ENCODE measurements at regions not wholly inside any gene's neighbourhood (a gene's known extent, or its start where the extent isn't known, plus 50 kb on each side); places are given as distances from the start of the nearest gene placed in this dataset.

GRCh38 chr3:150239766-150240165 is 168.3 kb upstream of the TSC22D2 start:
- WGBS (ENCODE audit: insufficient coverage, insufficient replicate concordance, low lambda C conversion rate, missing lambda C conversion rate): 0% methylated on average over 1 of the region's 1 CpG
- no TSS peak for BruUV-seq (replicated peaks)
- Histone ChIP-seq H3K4me3 (no peak overlapping the region), H2AFZ (ENCODE audit: control insufficient read depth, low read depth, low read length) (no peak overlapping the region), H3K9me3 (replicated peaks; ENCODE audit: control insufficient read depth, insufficient read depth, low read length) (no peaks in the 10 kb centered on the region), H3K4me2 (ENCODE audit: control insufficient read depth, insufficient read depth) (no peak overlapping the region), H3K36me3 (ENCODE audit: control insufficient read depth in 2 of 2, insufficient read depth in 2 of 2, low read length in 1 of 2) (no peaks in the 10 kb centered on the region), H3K79me2 (ENCODE audit: control insufficient read depth, insufficient read depth, low read length) (no peaks in the 10 kb centered on the region), H3K9ac (ENCODE audit: control insufficient read depth, insufficient read depth, low read length) (no peak overlapping the region), H4K20me1 (ENCODE audit: control insufficient read depth, insufficient read depth) (no peaks in the 10 kb centered on the region), H3K4me1 (ENCODE audit: control insufficient read depth, insufficient read depth, low read length) (no peaks in the 10 kb centered on the region), H3K27ac (ENCODE audit: control insufficient read depth, insufficient read depth) (no peak overlapping the region), H3K27me3 (replicated peaks in 1 of 2; ENCODE audit: control insufficient read depth in 2 of 2, insufficient read depth in 2 of 2, low read length in 1 of 2) (peaks cover 0 to 4% of the 10 kb centered on the region in 2 experiments; a peak in 1 of 4 replicates)
- ChIA-PET RAD21 (ENCODE audit: unreplicated experiment) (interaction anchor here (0.7 to 2.7 kb wide), 8 partner anchors 20 to 272 kb away, joined by 3 to 17 read pairs (median 3); partner anchors contain the start of gene TSC22D2), POLR2A (interaction anchor here (1.0 kb wide), 1 partner anchor 74 kb away, joined by 3 read pairs; no protein-coding TSS in a partner anchor), CTCF (interaction anchor here (0.7 to 6.7 kb wide), 8 partner anchors 9 to 255 kb away, joined by 3 to 71 read pairs (median 6); no protein-coding TSS in a partner anchor), SMC1A (ENCODE audit: uncharacterized antibody, unreplicated experiment) (interaction anchor here (0.8 to 2.4 kb wide), 8 partner anchors 9 to 257 kb away, joined by 4 to 23 read pairs (median 5); no protein-coding TSS in a partner anchor)
- FAIRE-seq (no peak), DNase-seq (ENCODE audit: low read depth, low spot score) (no peak), ATAC-seq (no peak)
- intact Hi-C loops (cut with micrococcal nuclease; ENCODE audit: unreplicated experiment): no loop called here
- in situ Hi-C loops (cut with MboI): no loop called here
- TF ChIP-seq CHD4 (IDR thresholded peaks at IDR 0.05): no peak
- TF ChIP-seq BRCA1 (IDR thresholded peaks at IDR 0.05; ENCODE audit: low read depth, low read length): no peak
- TF ChIP-seq ESRRA (IDR thresholded peaks at IDR 0.05; ENCODE audit: low read length): no peak
- TF ChIP-seq SMC3 (IDR thresholded peaks at IDR 0.05; ENCODE audit: borderline replicate concordance, low read length): no peak
- no peak for TF ChIP-seq RAD21 (IDR thresholded peaks at IDR 0.05; ENCODE audit: insufficient read depth, low read depth, low read length)
- TF ChIP-seq IRF3 (IDR thresholded peaks at IDR 0.05): no peak
- TF ChIP-seq MXI1 (IDR thresholded peaks at IDR 0.05; ENCODE audit: low read depth, low read length): no peak
- no peak for TF ChIP-seq E2F8 (IDR thresholded peaks at IDR 0.05; ENCODE audit: low read depth, partially characterized antibody)
- TF ChIP-seq TBL1XR1 (IDR thresholded peaks at IDR 0.05; ENCODE audit: low read depth, low read length): no peak
- no peak for TF ChIP-seq CREB1 (IDR thresholded peaks at IDR 0.05; ENCODE audit: low read depth)
- no peak for TF ChIP-seq CEBPB (IDR thresholded peaks at IDR 0.05; ENCODE audit: borderline replicate concordance in 1 of 2, low read depth in 2 of 2, low read length in 2 of 2)
- no peak for TF ChIP-seq WRNIP1 (IDR thresholded peaks at IDR 0.05; ENCODE audit: borderline replicate concordance, low read depth, low read length)
- TF ChIP-seq USF2 (IDR thresholded peaks at IDR 0.05; ENCODE audit: borderline replicate concordance, low read depth, low read length): no peak
- no peak for TF ChIP-seq ZNF207 (IDR thresholded peaks at IDR 0.05; ENCODE audit: borderline replicate concordance)
- no peak for TF ChIP-seq HDAC6 (IDR thresholded peaks at IDR 0.05; ENCODE audit: unreplicated experiment)
- no peak for TF ChIP-seq ZNF687 (IDR thresholded peaks at IDR 0.05)
- TF ChIP-seq NRF1 (conservative IDR thresholded peaks at IDR 0.05; ENCODE audit: low read depth, low read length): no peak
